ENCODE measurements at regions not wholly inside any gene's neighbourhood (a gene's known extent, or its start where the extent isn't known, plus 50 kb on each side); places are given as distances from the start of the nearest gene placed in this dataset.

- TF ChIP-seq CTCF (IDR thresholded peaks at IDR 0.05) (no peak), NR3C1 (IDR thresholded peaks at IDR 0.05) (no peak), USF2 (IDR thresholded peaks at IDR 0.05) (no peak), RAD21 (conservative IDR thresholded peaks at IDR 0.05 in 1 of 2, IDR thresholded peaks at IDR 0.05 in 1 of 2) (no peak), MAX (IDR thresholded peaks at IDR 0.05) (no peak)
These were observed 276.7 kb upstream of the TBC1D5 start for GRCh38 chr3:18019161-18019495.

Data from A549 (cell line).